GM18505 (cell line): ENCODE measurements at regions not wholly inside any gene's neighbourhood (a gene's known extent, or its start where the extent isn't known, plus 50 kb on each side); places are given as distances from the start of the nearest gene placed in this dataset.
"Not testable (repeated sequence)": the region's sequence is repeated elsewhere in the genome, so short reads cannot be mapped to it uniquely, and the experiment has no call there.

Experiments used
- ATAC-seq: cut with Tn5 transposase; IDR thresholded peaks from one replicate; pipeline ENCODE4 v1.9.1; 2021; ENCODE audit not compliant: unreplicated experiment
- POLR2A ChIP-seq: IDR thresholded peaks from 4 replicates; pipeline ENCODE4 v1.6.1; 2011; ENCODE audit warnings: borderline replicate concordance; ENCODE audit not compliant: insufficient read depth, insufficient read length; ENCODE audit errors: extremely low read depth

DNA sequence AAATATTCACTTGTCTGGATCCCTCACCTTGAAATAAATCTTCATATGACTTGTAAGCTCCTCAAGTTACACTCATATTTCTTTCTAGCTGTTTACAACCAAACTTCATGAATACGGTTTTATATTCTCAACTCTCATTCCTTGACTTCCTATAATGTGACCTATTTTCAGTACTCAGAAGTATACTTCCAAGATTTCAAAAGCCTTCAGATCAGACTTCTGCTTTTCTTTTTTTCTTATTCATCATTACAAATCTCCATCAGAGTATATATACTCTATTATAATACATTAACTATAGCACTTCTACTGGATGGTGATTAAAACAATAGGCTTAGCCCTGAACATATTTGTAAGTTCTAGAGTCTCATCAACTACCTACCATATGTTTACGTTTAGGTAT, 123.6 kb upstream of the ALCAM start:
- no peak for ATAC-seq
- TF ChIP-seq POLR2A, result no peak

DNA sequence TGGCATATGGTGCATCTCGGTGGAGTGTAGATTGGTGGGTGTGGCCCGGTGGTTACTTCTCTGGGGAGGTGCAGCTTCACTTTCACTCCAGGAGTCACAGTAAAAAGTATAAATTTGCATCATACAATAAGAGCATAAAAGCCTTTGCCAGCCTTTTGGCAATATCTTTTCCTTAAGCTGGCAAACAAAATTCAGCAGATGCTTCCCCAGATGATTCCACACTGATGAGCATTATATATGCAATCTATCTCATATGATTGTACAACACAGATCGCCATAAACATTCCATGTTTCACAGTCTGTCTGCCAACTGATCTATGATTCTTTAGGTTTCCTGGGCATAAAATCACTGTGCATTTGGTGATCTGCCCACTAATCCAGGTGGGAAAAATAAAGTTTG, 120.2 kb upstream of the ALCAM start:
- no peak for ATAC-seq
- no peak for TF ChIP-seq POLR2A

DNA sequence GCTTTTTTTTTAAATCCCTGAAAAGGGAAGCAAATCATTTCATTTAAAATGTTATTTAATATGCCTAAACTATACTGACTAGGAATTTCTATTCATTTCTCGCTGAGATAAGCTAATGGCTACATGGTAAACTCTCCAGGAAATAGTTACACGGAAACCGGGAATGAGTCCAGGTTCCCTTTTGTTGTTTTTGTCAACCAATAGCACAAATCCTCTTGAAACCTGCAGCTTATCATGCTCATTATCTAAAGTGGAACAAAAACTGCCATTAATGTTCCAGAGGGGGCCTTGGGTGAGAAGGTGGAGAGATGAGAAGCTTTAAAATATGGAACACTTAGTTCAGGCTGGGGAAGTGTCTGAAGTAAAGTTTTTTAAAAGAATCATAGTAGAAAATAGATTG, 113.5 kb upstream of the ALCAM start:
- TF ChIP-seq POLR2A, result no peak

DNA sequence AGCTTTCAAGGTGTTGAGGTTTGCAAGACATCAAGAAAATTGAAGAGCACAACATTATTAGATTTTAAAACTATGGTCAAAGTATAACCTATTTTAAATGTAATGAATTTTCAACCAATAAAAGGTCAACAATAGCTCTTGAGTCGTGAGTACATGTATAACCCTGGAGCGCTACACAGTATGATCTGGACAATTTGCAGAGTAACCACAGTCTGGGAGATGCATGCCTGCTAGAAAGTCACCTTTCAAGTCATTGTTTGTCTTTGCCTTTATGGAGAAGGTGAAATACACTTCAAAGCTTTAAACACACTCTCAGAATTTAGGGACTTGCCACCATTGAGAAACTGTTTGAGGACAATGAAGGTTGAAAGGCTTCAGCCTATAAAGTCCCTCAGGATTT, 112.6 kb upstream of the ALCAM start:
- ATAC-seq, result no peak
- no peak for TF ChIP-seq POLR2A

More for the DNA sequence above, 113.5 kb upstream of the ALCAM start:
- ATAC-seq, result no peak

DNA sequence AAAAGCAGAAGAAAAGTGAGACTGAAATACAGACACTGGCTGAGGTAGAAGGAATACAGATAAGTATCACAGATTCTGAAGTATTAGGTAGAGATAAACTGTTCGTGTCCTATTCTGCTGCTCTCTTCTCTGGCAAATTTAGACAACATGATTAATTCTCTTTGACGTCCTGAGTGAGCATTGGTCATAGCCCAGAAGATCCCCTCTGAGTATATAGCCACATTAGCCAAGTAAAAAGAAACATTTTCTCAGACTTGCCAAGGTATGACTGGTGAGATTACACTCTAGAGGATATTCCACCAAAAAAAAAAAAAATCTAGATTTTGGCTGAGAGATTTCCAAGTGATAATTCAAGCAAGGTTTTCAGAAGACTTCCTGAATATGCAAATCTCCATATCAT, 111.4 kb upstream of the ALCAM start:
- no peak for TF ChIP-seq POLR2A

DNA sequence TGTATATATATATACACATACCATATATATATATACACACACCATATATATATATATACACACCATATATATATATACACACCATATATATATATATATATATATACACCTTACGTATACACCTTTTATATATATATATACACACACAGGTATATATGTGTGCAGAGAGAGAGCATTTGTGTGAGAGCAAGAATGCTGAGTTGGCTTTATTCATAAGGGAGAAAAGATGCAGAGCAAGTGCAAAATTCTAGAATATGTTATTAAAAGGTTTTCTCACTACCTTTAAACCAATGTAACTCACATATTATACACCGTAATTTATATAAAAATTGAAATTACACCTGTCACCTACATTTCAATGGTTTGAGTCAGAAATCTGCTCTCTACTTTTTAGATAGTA, 107.2 kb upstream of the ALCAM start:
- no peak for TF ChIP-seq POLR2A
- no peak for ATAC-seq

More for the DNA sequence above, 111.4 kb upstream of the ALCAM start:
- no peak for ATAC-seq

DNA sequence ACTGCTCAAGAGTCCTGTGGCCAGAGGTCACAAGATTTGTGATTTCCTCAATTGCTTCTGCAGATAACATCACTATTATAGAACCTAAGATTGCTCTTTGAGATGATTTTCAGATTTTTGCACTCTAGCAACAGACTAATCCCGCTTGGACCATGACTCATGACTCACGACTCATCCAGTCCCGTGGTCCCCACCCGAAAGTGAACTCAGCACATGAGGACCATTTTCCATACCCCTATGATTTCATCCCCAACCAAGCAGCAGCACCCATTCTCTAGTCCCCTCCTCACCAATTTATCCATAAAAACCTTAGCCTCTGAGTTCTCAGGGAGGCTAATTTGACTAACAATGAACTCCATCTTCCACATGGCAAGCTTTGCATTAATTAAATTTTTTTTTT, 106.3 kb upstream of the ALCAM start:
- no peak for TF ChIP-seq POLR2A
- no peak for ATAC-seq

DNA sequence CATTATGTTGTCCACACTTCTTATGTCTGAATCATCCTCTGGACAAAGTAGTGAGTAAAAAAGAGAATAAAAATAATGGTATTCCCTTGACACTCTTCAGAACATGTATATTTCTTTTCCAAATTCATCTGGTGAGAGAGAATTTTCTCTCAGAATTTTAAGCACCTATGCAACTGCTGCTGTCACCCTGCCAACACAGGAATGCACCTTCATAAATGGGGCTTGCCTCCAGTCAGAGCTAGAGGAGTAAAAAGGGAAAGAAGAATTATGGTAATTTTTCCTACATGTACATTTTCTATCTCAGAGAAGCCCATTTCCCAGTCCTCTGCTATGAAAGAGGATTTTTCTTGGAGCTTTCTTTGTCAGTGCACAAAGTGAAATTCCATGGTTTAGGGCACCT, 92.2 kb upstream of the ALCAM start:
- TF ChIP-seq POLR2A, result no peak
- no peak for ATAC-seq

DNA sequence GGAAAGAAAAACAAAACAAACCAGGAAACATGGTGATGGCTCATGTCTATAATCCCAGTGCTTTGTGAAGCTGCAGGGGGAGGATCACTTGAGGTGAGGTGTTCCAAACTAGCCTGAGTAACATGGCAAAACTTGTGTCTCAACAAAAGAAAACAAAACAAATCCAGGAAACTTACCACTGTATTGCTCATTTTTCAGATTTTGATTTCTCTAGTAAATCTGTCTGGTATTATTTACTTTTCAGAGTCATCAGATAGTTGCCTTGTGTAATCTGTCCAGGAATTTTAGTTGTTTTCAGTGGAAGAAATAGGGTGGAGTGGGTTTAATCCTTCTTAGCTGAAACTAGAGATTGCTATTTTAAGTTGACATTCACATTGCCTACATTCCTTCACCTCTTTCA, 91.8 kb upstream of the ALCAM start:
- TF ChIP-seq POLR2A, result no peak
- no peak for ATAC-seq

DNA sequence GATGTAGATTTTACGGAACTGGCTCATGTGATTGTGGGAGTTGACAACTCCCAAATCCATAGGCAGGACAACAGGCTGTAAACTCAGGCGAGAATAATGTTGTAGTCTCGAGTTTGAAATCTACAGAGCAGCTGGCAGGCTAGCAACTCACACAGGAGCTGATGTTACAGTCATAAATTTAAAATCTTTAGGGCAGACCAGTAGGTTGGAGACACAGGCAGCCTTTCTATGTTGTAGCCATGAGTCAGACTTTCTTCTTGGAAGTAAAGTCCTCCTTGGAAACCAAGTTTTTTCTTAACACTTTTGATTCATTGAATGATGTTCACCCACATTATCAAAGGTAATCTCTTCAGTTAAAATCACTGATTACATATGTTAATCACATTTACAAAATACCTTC, 89.1 kb upstream of the ALCAM start:
- ATAC-seq, result no peak
- TF ChIP-seq POLR2A, result no peak

DNA sequence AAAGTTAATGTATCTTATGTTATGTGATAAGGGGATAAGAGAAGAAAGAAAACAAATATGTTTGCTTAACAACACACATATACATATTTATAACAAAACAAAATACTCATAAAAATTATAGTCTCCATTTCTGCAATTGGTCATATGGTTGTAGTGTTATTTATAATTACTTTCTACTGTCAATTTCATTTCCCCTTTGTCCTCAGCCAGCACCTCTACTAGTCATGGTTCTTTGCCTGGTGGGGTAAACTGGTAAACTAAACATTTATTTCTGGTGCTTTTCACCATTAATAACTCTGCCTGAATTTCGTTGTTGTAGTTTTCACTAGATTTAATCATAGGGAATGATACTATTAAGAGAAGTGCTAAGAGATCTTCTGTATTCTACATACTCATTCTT, 88.0 kb upstream of the ALCAM start:
- no peak for TF ChIP-seq POLR2A
- no peak for ATAC-seq

DNA sequence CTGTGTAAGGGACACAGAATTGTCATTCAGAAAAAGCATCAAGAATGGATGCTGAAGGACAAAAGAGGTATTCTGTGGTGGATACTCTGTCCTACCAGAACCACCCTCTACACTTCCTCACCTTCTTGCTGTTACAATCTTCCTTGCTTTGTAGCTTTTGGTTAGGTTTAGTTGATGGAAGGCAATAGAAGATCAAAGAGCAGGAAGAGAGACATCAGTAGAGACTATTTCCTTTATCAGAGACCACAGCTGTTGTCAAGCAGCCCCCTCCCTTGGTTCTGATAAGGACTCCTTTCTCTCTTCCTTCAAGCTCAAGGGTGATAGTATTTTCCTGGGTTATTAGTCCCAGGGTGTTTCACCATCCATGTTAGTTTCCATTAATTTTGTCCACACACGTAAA, 84.7 kb upstream of the ALCAM start:
- ATAC-seq, result no peak

DNA sequence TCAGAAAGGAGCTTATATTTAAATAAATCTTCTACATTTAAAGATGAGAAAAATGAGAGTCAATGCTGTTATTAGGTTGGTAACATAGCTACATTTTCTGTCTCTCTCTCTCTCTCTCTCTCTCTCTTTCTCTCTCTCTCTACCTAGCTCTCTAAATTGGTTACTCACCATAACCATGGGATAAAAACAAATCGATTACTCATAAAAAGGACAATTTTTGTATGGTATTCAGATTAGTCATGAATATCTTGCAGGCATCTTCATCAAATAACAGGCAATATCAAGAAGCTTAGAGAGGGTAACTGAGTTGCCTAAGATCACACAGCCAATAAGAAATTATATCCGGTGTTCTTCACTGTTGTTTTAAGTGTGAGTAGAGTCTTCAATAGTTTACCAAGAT, 81.8 kb upstream of the ALCAM start:
- no peak for TF ChIP-seq POLR2A
- no peak for ATAC-seq

More for the DNA sequence above, 84.7 kb upstream of the ALCAM start:
- TF ChIP-seq POLR2A, result no peak

DNA sequence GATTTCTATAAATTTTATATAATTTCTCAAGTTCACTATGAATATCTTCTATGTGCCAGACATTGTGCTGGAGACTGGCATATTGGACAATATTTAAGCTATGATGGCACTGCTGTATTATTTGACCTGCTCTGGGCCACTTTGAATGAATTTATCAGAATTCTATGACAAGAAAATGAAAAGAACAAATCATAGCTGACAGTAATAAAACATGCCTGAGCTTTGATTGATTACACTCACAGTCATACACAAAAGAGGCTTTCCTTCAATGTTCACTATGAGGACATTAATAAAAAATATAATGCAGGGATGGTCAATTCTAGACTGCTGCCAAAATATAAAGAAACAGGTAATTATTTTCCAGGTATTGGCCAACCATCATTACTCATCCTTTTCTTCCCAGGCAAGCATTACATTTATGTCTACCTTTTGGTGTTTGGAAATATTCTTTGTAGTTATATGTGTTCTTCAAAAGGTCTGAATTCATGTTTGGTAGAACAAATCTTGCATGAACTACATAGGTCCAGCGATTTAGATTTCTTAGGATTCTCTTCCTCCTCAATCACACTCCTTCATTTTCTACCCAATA, 81.0 kb upstream of the ALCAM start:
- ATAC-seq, result no peak
- no peak for TF ChIP-seq POLR2A

DNA sequence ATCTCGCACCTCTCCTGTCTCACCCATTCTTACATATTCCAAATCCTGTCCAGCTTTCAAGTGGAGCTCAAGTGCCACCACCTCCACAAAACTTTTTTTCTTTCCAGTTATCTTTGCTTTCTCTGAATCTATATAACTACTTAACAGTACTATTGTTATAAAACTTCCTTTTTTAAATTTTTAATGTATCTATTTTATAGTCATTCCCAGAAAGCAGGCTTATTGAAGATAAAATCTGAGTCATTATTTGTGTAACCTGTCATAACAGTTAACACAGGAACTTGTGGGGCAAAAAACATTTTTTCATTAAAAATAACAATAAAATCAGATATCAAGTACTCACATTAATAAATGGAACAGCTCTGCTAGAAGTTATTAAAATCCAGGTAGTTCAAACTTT, 73.3 kb upstream of the ALCAM start:
- ATAC-seq, result no peak
- no peak for TF ChIP-seq POLR2A

DNA sequence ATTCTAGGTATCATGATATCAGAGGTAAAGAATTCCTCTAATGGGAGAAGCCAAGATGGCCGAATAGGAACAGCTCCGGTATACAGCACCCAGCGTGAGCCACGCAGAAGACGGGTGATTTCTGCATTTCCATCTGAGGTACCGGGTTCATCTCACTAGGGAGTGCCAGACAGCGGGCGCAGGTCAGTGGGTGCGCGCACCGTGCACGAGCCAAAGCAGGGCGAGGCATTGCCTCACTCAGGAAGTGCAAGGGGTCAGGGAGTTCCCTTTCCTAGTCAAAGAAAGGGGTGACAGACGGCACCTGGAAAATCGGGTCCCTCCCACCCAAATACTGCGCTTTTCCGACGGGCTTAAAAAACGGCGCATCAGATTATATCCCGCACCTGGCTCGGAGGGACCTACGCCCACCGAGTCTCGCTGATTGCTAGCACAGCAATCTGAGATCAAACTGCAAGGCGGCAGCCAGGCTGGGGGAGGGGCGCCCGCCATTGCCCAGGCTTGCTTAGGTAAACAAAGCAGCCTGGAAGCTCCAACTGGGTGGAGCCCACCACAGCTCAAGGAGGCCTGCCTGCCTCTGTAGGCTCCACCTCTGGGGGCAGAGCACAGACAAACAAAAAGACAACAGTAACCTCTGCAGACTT, 70.4 kb upstream of the ALCAM start:
- ATAC-seq, result not testable (repeated sequence)

DNA sequence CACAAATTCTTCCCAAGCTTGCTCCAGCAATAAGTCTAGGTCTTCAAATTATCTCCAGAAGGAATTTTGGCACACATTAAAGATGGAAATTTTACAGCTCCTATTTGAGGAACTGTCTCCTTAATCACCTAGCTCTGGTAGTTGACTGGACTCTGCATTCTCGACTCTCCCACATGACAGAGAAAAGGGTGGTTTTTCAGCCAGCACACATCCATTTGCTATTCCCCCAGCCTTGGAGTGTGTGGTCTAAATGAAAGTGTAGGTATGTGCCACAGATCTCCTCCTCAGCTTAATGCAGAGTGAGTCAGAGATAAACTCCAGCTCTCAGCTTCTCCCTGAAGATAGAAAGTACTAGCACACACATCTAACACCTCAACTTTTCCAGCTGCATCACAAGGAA, 62.2 kb upstream of the ALCAM start:
- no peak for ATAC-seq
- no peak for TF ChIP-seq POLR2A
